CD4-positive, alpha-beta T cell (primary cell): ENCODE measurements at regions not wholly inside any gene's neighbourhood (a gene's known extent, or its start where the extent isn't known, plus 50 kb on each side); places are given as distances from the start of the nearest gene placed in this dataset.

Source experiments
- ATAC-seq: fragments of 200-7000 bp; cut with Tn5 transposase; one replicate; pipeline ENCODE4 v1.10.0; 2022; ENCODE audit warnings: mild to moderate bottlenecking; ENCODE audit not compliant: poor library complexity
- CTCF ChIA-PET: fragments of 350-600 bp; sonication (Branson Sonifier 250); formaldehyde crosslinking; loops from one replicate; lab custom pipeline; 2021; ENCODE audit warnings: antibody characterized with exemption, inconsistent platforms; lab: Charles Lee
- POLR2A ChIA-PET: fragments of 350-600 bp; sonication (Branson Sonifier 250); formaldehyde crosslinking; loops from one replicate; lab custom pipeline; 2021; ENCODE audit warnings: antibody characterized with exemption, inconsistent platforms; lab: Charles Lee
- DNase-seq, 14 experiments: peaks; one replicate each; pipeline ENCODE4 v3.0.0-alpha.2; 2013 to 2020; ENCODE audit warnings: mixed read lengths in 2 of 14
- H3K27ac ChIP-seq, 2 donors: one replicate each; pipeline versions ENCODE4 v1.5.1 to v1.7.0; 2013; ENCODE audit warnings: low read length in 2 of 2, low read depth in 1 of 2, mild to moderate bottlenecking in 1 of 2
- H3K27me3 ChIP-seq, 2 experiments: 1 replicate in 1 of 2; 2 replicates in 1 of 2; pipeline versions ENCODE4 v1.6.1 to v1.7.0; 2013; ENCODE audit warnings: low read length in 2 of 2, control low read depth in 1 of 2, mild to moderate bottlenecking in 1 of 2, moderate library complexity in 1 of 2; ENCODE audit not compliant: insufficient read depth in 2 of 2, control insufficient read depth in 1 of 2
- H3K36me3 ChIP-seq: one replicate; pipeline ENCODE4 v1.6.1; 2013; ENCODE audit warnings: low read length, control low read depth; ENCODE audit not compliant: insufficient read depth
- H3K4me1 ChIP-seq: one replicate; pipeline ENCODE4 v1.6.1; 2013; ENCODE audit warnings: low read length, control low read depth; ENCODE audit not compliant: insufficient read depth
- H3K4me3 ChIP-seq: one replicate; pipeline ENCODE4 v1.5.1; 2013; ENCODE audit warnings: mild to moderate bottlenecking, low read length, moderate library complexity
- H3K9me3 ChIP-seq, 2 experiments: 1 replicate in 1 of 2; 2 replicates in 1 of 2; pipeline versions ENCODE4 v1.6.1 to v1.7.0; 2013; ENCODE audit warnings: low read length in 2 of 2, mild to moderate bottlenecking in 2 of 2, control low read depth in 1 of 2, moderate library complexity in 1 of 2; ENCODE audit not compliant: control insufficient read depth in 1 of 2, insufficient read depth in 1 of 2
- H3K27ac Mint-ChIP-seq: one replicate; pipeline ENCODE4 v1.8.0; 2020; ENCODE audit warnings: mixed read lengths
- H3K27me3 Mint-ChIP-seq: one replicate; pipeline ENCODE4 v1.8.0; 2021; ENCODE audit warnings: mixed read lengths
- H3K36me3 Mint-ChIP-seq: one replicate; pipeline ENCODE4 v1.8.0; 2021; ENCODE audit warnings: low read depth, mixed read lengths
- H3K4me1 Mint-ChIP-seq: one replicate; pipeline ENCODE4 v1.8.0; 2021; ENCODE audit warnings: low read depth, mixed read lengths
- H3K4me3 Mint-ChIP-seq: one replicate; pipeline ENCODE4 v1.8.0; 2020; ENCODE audit warnings: mild to moderate bottlenecking, mixed read lengths
- H3K9me3 Mint-ChIP-seq: one replicate; pipeline ENCODE4 v1.8.0; 2020; ENCODE audit warnings: mixed read lengths
- intact Hi-C, 2 experiments: fragments of 100-400 bp; cut with DNase I in 1 of 2; cut with micrococcal nuclease in 1 of 2; formaldehyde crosslinking; loops; one replicate each; pipeline versions ENCODE4 v1.15.1 to v1.9.0; 2023 to 2025; cut with DNase I, micrococcal nuclease
- TF ChIP-seq, protein P1 (sequence below): fragments of 200-600 bp; IDR thresholded peaks from one replicate; pipeline ENCODE4 v1.8.0; 2022; ENCODE audit warnings: antibody characterized with exemption, mild to moderate bottlenecking

DNA sequence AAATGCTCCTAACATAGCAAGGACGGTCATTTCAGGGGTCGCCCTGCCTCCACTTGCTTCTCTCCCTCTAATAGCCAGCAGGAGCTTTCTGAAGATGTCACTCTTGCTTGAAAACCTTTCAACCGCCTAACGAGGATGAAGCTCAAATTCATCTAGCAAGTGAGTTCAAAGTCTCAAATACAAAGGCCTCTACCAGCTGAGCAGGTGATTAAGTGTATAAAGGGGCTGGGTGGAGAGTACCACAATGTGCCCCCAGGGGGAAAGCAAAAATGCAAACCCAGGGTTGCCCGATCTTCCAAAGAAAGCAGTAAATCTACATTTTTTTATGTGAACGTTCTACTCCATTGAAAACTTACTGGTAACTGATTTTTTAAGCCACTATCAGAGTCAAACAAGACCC is 50.4 kb upstream of the GRIP2 start:
- H3K27ac ChIP-seq, result no peak overlapping the region
- no peak overlapping the region for H3K4me3 ChIP-seq
- H3K4me1 Mint-ChIP-seq, result no peaks in the 10 kb centered on the region
- H3K9me3 Mint-ChIP-seq, result no peaks in the 10 kb centered on the region
- intact Hi-C loops, result no loop called here
- peaks cover 0 to 8% of the 10 kb centered on the region in 2 experiments for H3K9me3 ChIP-seq
- ChIA-PET CTCF (no interaction called here), POLR2A (no interaction called here)
- H3K27me3 ChIP-seq, result peaks cover 6 to 7% of the 10 kb centered on the region in 2 experiments
- TF ChIP-seq, protein P1, sequence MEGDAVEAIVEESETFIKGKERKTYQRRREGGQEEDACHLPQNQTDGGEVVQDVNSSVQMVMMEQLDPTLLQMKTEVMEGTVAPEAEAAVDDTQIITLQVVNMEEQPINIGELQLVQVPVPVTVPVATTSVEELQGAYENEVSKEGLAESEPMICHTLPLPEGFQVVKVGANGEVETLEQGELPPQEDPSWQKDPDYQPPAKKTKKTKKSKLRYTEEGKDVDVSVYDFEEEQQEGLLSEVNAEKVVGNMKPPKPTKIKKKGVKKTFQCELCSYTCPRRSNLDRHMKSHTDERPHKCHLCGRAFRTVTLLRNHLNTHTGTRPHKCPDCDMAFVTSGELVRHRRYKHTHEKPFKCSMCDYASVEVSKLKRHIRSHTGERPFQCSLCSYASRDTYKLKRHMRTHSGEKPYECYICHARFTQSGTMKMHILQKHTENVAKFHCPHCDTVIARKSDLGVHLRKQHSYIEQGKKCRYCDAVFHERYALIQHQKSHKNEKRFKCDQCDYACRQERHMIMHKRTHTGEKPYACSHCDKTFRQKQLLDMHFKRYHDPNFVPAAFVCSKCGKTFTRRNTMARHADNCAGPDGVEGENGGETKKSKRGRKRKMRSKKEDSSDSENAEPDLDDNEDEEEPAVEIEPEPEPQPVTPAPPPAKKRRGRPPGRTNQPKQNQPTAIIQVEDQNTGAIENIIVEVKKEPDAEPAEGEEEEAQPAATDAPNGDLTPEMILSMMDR, result no peak
- no peaks in the 10 kb centered on the region for H3K36me3 ChIP-seq
- peaks cover 26% of the 10 kb centered on the region for H3K27me3 Mint-ChIP-seq
- H3K27ac Mint-ChIP-seq, result no peak overlapping the region
- no peak for ATAC-seq
- no peaks in the 10 kb centered on the region for H3K36me3 Mint-ChIP-seq
- H3K4me1 ChIP-seq, result no peaks in the 10 kb centered on the region
- no peak for DNase-seq
- no peak overlapping the region for H3K4me3 Mint-ChIP-seq

- Mint-ChIP-seq H3K4me1 (no peaks in the 10 kb centered on the region), H3K27me3 (peaks cover 34% of the 10 kb centered on the region), H3K4me3 (no peak overlapping the region), H3K9me3 (peaks cover 4% of the 10 kb centered on the region), H3K36me3 (no peaks in the 10 kb centered on the region), H3K27ac (no peak overlapping the region)
- Histone ChIP-seq H3K9me3 (peaks cover 0 to 13% of the 10 kb centered on the region in 2 experiments), H3K36me3 (no peaks in the 10 kb centered on the region), H3K27ac (no peak overlapping the region), H3K4me3 (no peak overlapping the region), H3K4me1 (no peaks in the 10 kb centered on the region), H3K27me3 (peaks cover 5 to 12% of the 10 kb centered on the region in 2 experiments)
- CTCF ChIA-PET, result no interaction called here
- POLR2A ChIA-PET, result no interaction called here
- ATAC-seq (no peak), DNase-seq (no peak)
- TF ChIP-seq, protein P1, result no peak
- intact Hi-C loops, result no loop called here
Observed at GRCh38 chr3:14592390-14592789, 52.2 kb upstream of the GRIP2 start.

GRCh38 chr3:14592836-14593235 is 52.7 kb upstream of the GRIP2 start:
- no peak overlapping the region for H3K27ac Mint-ChIP-seq
- DNase-seq (no peak), ATAC-seq (no peak)
- ChIA-PET CTCF (no interaction called here), POLR2A (no interaction called here)
- no peaks in the 10 kb centered on the region for H3K4me1 ChIP-seq
- no peak overlapping the region for H3K27ac ChIP-seq
- no peaks in the 10 kb centered on the region for H3K36me3 ChIP-seq
- no peaks in the 10 kb centered on the region for H3K4me1 Mint-ChIP-seq
- H3K9me3 ChIP-seq, result peaks cover 0 to 13% of the 10 kb centered on the region in 2 experiments
- H3K27me3 ChIP-seq, result peaks cover 9 to 13% of the 10 kb centered on the region in 2 experiments
- peaks cover 4% of the 10 kb centered on the region for H3K9me3 Mint-ChIP-seq
- TF ChIP-seq, protein P1, result no peak
- no peak overlapping the region for H3K4me3 Mint-ChIP-seq
- H3K4me3 ChIP-seq, result no peak overlapping the region
- peaks cover 34% of the 10 kb centered on the region for H3K27me3 Mint-ChIP-seq
- no peaks in the 10 kb centered on the region for H3K36me3 Mint-ChIP-seq
- intact Hi-C loops, result no loop called here
